CD4-positive, alpha-beta memory T cell (primary cell): ENCODE measurements at regions not wholly inside any gene's neighbourhood (a gene's known extent, or its start where the extent isn't known, plus 50 kb on each side); places are given as distances from the start of the nearest gene placed in this dataset.

Source experiments
- CTCF ChIA-PET: fragments of 350-600 bp; sonication (Branson Sonifier 250); formaldehyde crosslinking; loops from one replicate; lab custom pipeline; 2021; ENCODE audit warnings: inconsistent platforms; ENCODE audit not compliant: partially characterized antibody; lab: Charles Lee
- POLR2A ChIA-PET: fragments of 350-600 bp; sonication (Branson Sonifier 250); formaldehyde crosslinking; loops from one replicate; lab custom pipeline; 2021; ENCODE audit not compliant: partially characterized antibody; lab: Charles Lee
- DNase-seq, 5 donors: peaks; one replicate each; pipeline versions ENCODE4 v3.0.0 to v3.0.0-alpha.2; 2020 to 2022; ENCODE audit warnings: mixed read lengths in 1 of 5
- H3K27ac ChIP-seq: one replicate; pipeline ENCODE4 v1.7.0; 2013; ENCODE audit warnings: low read depth, low read length
- H3K27me3 ChIP-seq: 2 replicates; pipeline ENCODE4 v1.7.0; 2013; ENCODE audit warnings: mild to moderate bottlenecking, low read length, moderate library complexity; ENCODE audit not compliant: insufficient read depth
- H3K36me3 ChIP-seq: 2 replicates; pipeline ENCODE4 v1.7.0; 2013; ENCODE audit warnings: mild to moderate bottlenecking, low read length, moderate library complexity; ENCODE audit not compliant: insufficient read depth
- H3K4me1 ChIP-seq: 2 replicates; pipeline ENCODE4 v1.7.0; 2013; ENCODE audit warnings: mild to moderate bottlenecking, low read length, moderate library complexity; ENCODE audit not compliant: insufficient read depth
- H3K4me3 ChIP-seq, 2 donors: one replicate each; pipeline ENCODE4 v1.7.0; 2013; ENCODE audit warnings: low read length in 2 of 2, mild to moderate bottlenecking in 1 of 2
- H3K9me3 ChIP-seq, 2 donors: one replicate each; pipeline ENCODE4 v1.7.0; 2013; ENCODE audit warnings: low read length in 2 of 2, control low read depth in 1 of 2; ENCODE audit not compliant: control insufficient read depth in 1 of 2
- H3K27ac Mint-ChIP-seq, 7 donors: one replicate each; pipeline ENCODE4 v1.8.0; 2020 to 2021; ENCODE audit warnings: mixed read lengths in 7 of 7, mild to moderate bottlenecking in 6 of 7, inconsistent platforms in 3 of 7, moderate library complexity in 3 of 7
- H3K27me3 Mint-ChIP-seq, 2 donors: one replicate each; pipeline ENCODE4 v1.8.0; 2020 to 2021; ENCODE audit warnings: mixed read lengths in 2 of 2
- H3K36me3 Mint-ChIP-seq, 2 donors: one replicate each; pipeline ENCODE4 v1.8.0; 2020 to 2021; ENCODE audit warnings: mixed read lengths in 2 of 2, inconsistent platforms in 1 of 2, mild to moderate bottlenecking in 1 of 2
- H3K4me1 Mint-ChIP-seq, 4 donors: one replicate each; pipeline ENCODE4 v1.8.0; 2020 to 2021; ENCODE audit warnings: mixed read lengths in 4 of 4, mild to moderate bottlenecking in 1 of 4
- H3K4me3 Mint-ChIP-seq, 8 donors: one replicate each; pipeline ENCODE4 v1.8.0; 2020 to 2021; ENCODE audit warnings: mixed read lengths in 8 of 8, mild to moderate bottlenecking in 7 of 8, moderate library complexity in 6 of 8, inconsistent platforms in 3 of 8
- H3K9me3 Mint-ChIP-seq, 8 donors: one replicate each; pipeline ENCODE4 v1.8.0; 2020 to 2021; ENCODE audit warnings: mixed read lengths in 8 of 8, mild to moderate bottlenecking in 5 of 8, inconsistent platforms in 3 of 8, moderate library complexity in 1 of 8
- intact Hi-C: fragments of 100-400 bp; cut with micrococcal nuclease; formaldehyde crosslinking; loops from one replicate; pipeline ENCODE4 v1.15.1; 2023

GRCh38 chr2:128779301-128780095 is 460.8 kb upstream of the HS6ST1 start:
- Mint-ChIP-seq H3K27me3 (peaks cover 0 to 2% of the 10 kb centered on the region in 2 donors), H3K36me3 (no peaks in the 10 kb centered on the region), H3K9me3 (peaks cover 0 to 4% (median 0%) of the 10 kb centered on the region in 8 donors), H3K4me3 (no peak overlapping the region), H3K27ac (no peak overlapping the region), H3K4me1 (no peaks in the 10 kb centered on the region)
- Histone ChIP-seq H3K9me3 (no peaks in the 10 kb centered on the region), H3K4me1 (no peaks in the 10 kb centered on the region), H3K4me3 (no peak overlapping the region), H3K36me3 (no peaks in the 10 kb centered on the region), H3K27me3 (no peaks in the 10 kb centered on the region), H3K27ac (no peak overlapping the region)
- CTCF ChIA-PET: no interaction called here
- DNase-seq: no peak
- POLR2A ChIA-PET: no interaction called here
- intact Hi-C loops: no loop called here

GRCh38 chr2:128780434-128781080 is 461.9 kb upstream of the HS6ST1 start:
- no peak overlapping the region for H3K27ac Mint-ChIP-seq
- no peak for DNase-seq

GRCh38 chr2:128781166-128781565 is 462.5 kb upstream of the HS6ST1 start:
- H3K4me1 ChIP-seq: no peaks in the 10 kb centered on the region
- H3K4me1 Mint-ChIP-seq: no peaks in the 10 kb centered on the region
- POLR2A ChIA-PET: no interaction called here

More at GRCh38 chr2:128780434-128781080, 461.9 kb upstream of the HS6ST1 start:
- Mint-ChIP-seq H3K9me3 (peaks cover 0 to 4% (median 0%) of the 10 kb centered on the region in 8 donors), H3K4me3 (no peak overlapping the region), H3K27me3 (peaks cover 0 to 2% of the 10 kb centered on the region in 2 donors), H3K4me1 (no peaks in the 10 kb centered on the region), H3K36me3 (no peaks in the 10 kb centered on the region)
- POLR2A ChIA-PET: no interaction called here
- Histone ChIP-seq H3K27me3 (no peaks in the 10 kb centered on the region), H3K4me3 (no peak overlapping the region), H3K9me3 (no peaks in the 10 kb centered on the region), H3K27ac (no peak overlapping the region), H3K36me3 (no peaks in the 10 kb centered on the region), H3K4me1 (no peaks in the 10 kb centered on the region)
- CTCF ChIA-PET: no interaction called here
- intact Hi-C loops: no loop called here

GRCh38 chr2:128781585-128782385 is 463.1 kb upstream of the HS6ST1 start:
- intact Hi-C loops: no loop called here
- H3K36me3 Mint-ChIP-seq: no peaks in the 10 kb centered on the region
- Histone ChIP-seq H3K4me1 (no peaks in the 10 kb centered on the region), H3K4me3 (no peak overlapping the region), H3K36me3 (no peaks in the 10 kb centered on the region), H3K9me3 (no peaks in the 10 kb centered on the region), H3K27me3 (no peaks in the 10 kb centered on the region), H3K27ac (no peak overlapping the region)
- no peaks in the 10 kb centered on the region for H3K4me1 Mint-ChIP-seq
- CTCF ChIA-PET: no interaction called here
- H3K27ac Mint-ChIP-seq: no peak overlapping the region
- peaks cover 0 to under 1% (median 0%) of the 10 kb centered on the region in 8 donors for H3K9me3 Mint-ChIP-seq
- POLR2A ChIA-PET: no interaction called here
- DNase-seq: no peak
- H3K4me3 Mint-ChIP-seq: peak overlapping the region in 1 of 8 donors; percentile 45
- H3K27me3 Mint-ChIP-seq: peaks cover 0 to 2% of the 10 kb centered on the region in 2 donors

More at GRCh38 chr2:128781166-128781565, 462.5 kb upstream of the HS6ST1 start:
- Mint-ChIP-seq H3K9me3 (peaks cover 0 to 4% (median 0%) of the 10 kb centered on the region in 8 donors), H3K27ac (no peak overlapping the region), H3K36me3 (no peaks in the 10 kb centered on the region), H3K27me3 (peaks cover 0 to 2% of the 10 kb centered on the region in 2 donors), H3K4me3 (no peak overlapping the region)
- Histone ChIP-seq H3K27me3 (no peaks in the 10 kb centered on the region), H3K4me3 (no peak overlapping the region), H3K9me3 (no peaks in the 10 kb centered on the region), H3K27ac (no peak overlapping the region), H3K36me3 (no peaks in the 10 kb centered on the region)
- intact Hi-C loops: no loop called here
- CTCF ChIA-PET: no interaction called here
- no peak for DNase-seq

- Histone ChIP-seq H3K4me3 (no peak overlapping the region), H3K36me3 (no peaks in the 10 kb centered on the region), H3K27ac (no peak overlapping the region), H3K27me3 (no peaks in the 10 kb centered on the region), H3K4me1 (no peaks in the 10 kb centered on the region), H3K9me3 (no peaks in the 10 kb centered on the region)
- Mint-ChIP-seq H3K27ac (no peak overlapping the region), H3K4me3 (peak overlapping the region in 1 of 8 donors; percentile 45), H3K4me1 (no peaks in the 10 kb centered on the region), H3K9me3 (no peaks in the 10 kb centered on the region), H3K27me3 (peaks cover 0 to 2% of the 10 kb centered on the region in 2 donors), H3K36me3 (no peaks in the 10 kb centered on the region)
- intact Hi-C loops: no loop called here
- no peak for DNase-seq
- ChIA-PET POLR2A (no interaction called here), CTCF (no interaction called here)
Observed at GRCh38 chr2:128782411-128783192, 463.9 kb upstream of the HS6ST1 start.

- Mint-ChIP-seq H3K27ac (no peak overlapping the region), H3K27me3 (peaks cover 0 to 2% of the 10 kb centered on the region in 2 donors), H3K9me3 (peaks cover 0 to 1% (median 0%) of the 10 kb centered on the region in 8 donors), H3K36me3 (no peaks in the 10 kb centered on the region), H3K4me1 (peaks cover 0 to under 1% (median 0%) of the 10 kb centered on the region in 4 donors), H3K4me3 (no peak overlapping the region)
- POLR2A ChIA-PET: no interaction called here
- no peaks in the 10 kb centered on the region for H3K36me3 ChIP-seq
- no peaks in the 10 kb centered on the region for H3K27me3 ChIP-seq
- intact Hi-C loops: no loop called here
- no peaks in the 10 kb centered on the region for H3K9me3 ChIP-seq
- DNase-seq: no peak
- H3K27ac ChIP-seq: no peak overlapping the region
- H3K4me3 ChIP-seq: no peak overlapping the region
- CTCF ChIA-PET: no interaction called here
- no peaks in the 10 kb centered on the region for H3K4me1 ChIP-seq
Observed at GRCh38 chr2:128783193-128783671, 464.6 kb upstream of the HS6ST1 start.
